ENCODE measurements at regions not wholly inside any gene's neighbourhood (a gene's known extent, or its start where the extent isn't known, plus 50 kb on each side); places are given as distances from the start of the nearest gene placed in this dataset.

GRCh38 chr2:19454125-19454524, 95.7 kb upstream of the OSR1 start:
- TF ChIP-seq CTCF (IDR thresholded peaks at IDR 0.05), result no peak
- no peak for TF ChIP-seq POLR2A (IDR thresholded peaks at IDR 0.05)

Measured in right lobe of liver (tissue), 4 donors.